ENCODE measurements at regions not wholly inside any gene's neighbourhood (a gene's known extent, or its start where the extent isn't known, plus 50 kb on each side); places are given as distances from the start of the nearest gene placed in this dataset.

- H3K36me3 ChIP-seq: no peaks in the 10 kb centered on the region
- no peaks in the 10 kb centered on the region for H3K9me3 ChIP-seq
- H3K27ac ChIP-seq: no peak overlapping the region
- no peak overlapping the region for H3K4me3 ChIP-seq
- DNase-seq: no peak
- H3K27me3 ChIP-seq: peaks cover 0 to 32% (median 0%) of the 10 kb centered on the region in 4 donors
- peaks cover 0 to 3% (median 0%) of the 10 kb centered on the region in 3 donors for H3K4me1 ChIP-seq
- no peak for TF ChIP-seq POLR2A (IDR thresholded peaks at IDR 0.05)
- intact Hi-C loops (cut with DNase I): no loop called here
- whole genome bisulfite sequencing, 2 donors: 85 to 90% methylated on average over 2 to 6 of the region's 6 CpGs
Measured at GRCh38 chr11:11776714-11777113, 65.1 kb upstream of the USP47 start.

GRCh38 chr11:11774928-11775327 lies 66.8 kb upstream of the USP47 start:
- TF ChIP-seq POLR2A (IDR thresholded peaks at IDR 0.05): no peak
- TF ChIP-seq CTCF (IDR thresholded peaks at IDR 0.05): no peak
- no peak for DNase-seq
- Histone ChIP-seq H3K27ac (no peak overlapping the region), H3K4me1 (no peaks in the 10 kb centered on the region), H3K36me3 (no peaks in the 10 kb centered on the region), H3K27me3 (peaks cover 0 to 32% (median 0%) of the 10 kb centered on the region in 4 donors), H3K4me3 (no peak overlapping the region), H3K9me3 (no peaks in the 10 kb centered on the region)
- intact Hi-C loops (cut with DNase I): no loop called here
- WGBS, 2 donors: 82 to 89% methylated on average over 2 of the region's 2 CpGs

- no peak overlapping the region for H3K27ac ChIP-seq
- no peaks in the 10 kb centered on the region for H3K36me3 ChIP-seq
- no peak for TF ChIP-seq POLR2A (IDR thresholded peaks at IDR 0.05)
- TF ChIP-seq CTCF (IDR thresholded peaks at IDR 0.05): no peak
- no peak for DNase-seq
- peaks cover 0 to 32% (median 0%) of the 10 kb centered on the region in 4 donors for H3K27me3 ChIP-seq
- no peaks in the 10 kb centered on the region for H3K9me3 ChIP-seq
- 50 to 85% methylated on average over 1 of the region's 1 CpG for WGBS, 2 donors
- no peaks in the 10 kb centered on the region for H3K4me1 ChIP-seq
- H3K4me3 ChIP-seq: no peak overlapping the region
- intact Hi-C loops (cut with DNase I): no loop called here
Measured at GRCh38 chr11:11772865-11773515, 68.8 kb upstream of the USP47 start.

GRCh38 chr11:11770921-11771486 lies 70.8 kb upstream of the USP47 start:
- TF ChIP-seq POLR2A (IDR thresholded peaks at IDR 0.05): no peak
- TF ChIP-seq CTCF (IDR thresholded peaks at IDR 0.05): no peak
- no peaks in the 10 kb centered on the region for H3K9me3 ChIP-seq
- H3K36me3 ChIP-seq: no peaks in the 10 kb centered on the region
- H3K27ac ChIP-seq: no peak overlapping the region
- 73 to 85% methylated on average over 3 of the region's 3 CpGs for WGBS, 2 donors
- DNase-seq: no peak
- no peak overlapping the region for H3K4me3 ChIP-seq
- intact Hi-C loops (cut with DNase I): no loop called here
- H3K4me1 ChIP-seq: no peaks in the 10 kb centered on the region
- peaks cover 0 to 23% (median 0%) of the 10 kb centered on the region in 4 donors for H3K27me3 ChIP-seq

GRCh38 chr11:11770296-11770695 lies 71.5 kb upstream of the USP47 start:
- no peak for DNase-seq
- intact Hi-C loops (cut with DNase I): no loop called here
- WGBS, 2 donors: 64 to 68% methylated on average over 1 of the region's 1 CpG
- Histone ChIP-seq H3K36me3 (no peaks in the 10 kb centered on the region), H3K27me3 (peaks cover 0 to 28% (median 0%) of the 10 kb centered on the region in 4 donors), H3K4me1 (no peaks in the 10 kb centered on the region), H3K4me3 (no peak overlapping the region), H3K9me3 (no peaks in the 10 kb centered on the region), H3K27ac (no peak overlapping the region)
- no peak for TF ChIP-seq POLR2A (IDR thresholded peaks at IDR 0.05)
- no peak for TF ChIP-seq CTCF (IDR thresholded peaks at IDR 0.05)

All from esophagus squamous epithelium (tissue), 5 donors.